ENCODE measurements at regions not wholly inside any gene's neighbourhood (a gene's known extent, or its start where the extent isn't known, plus 50 kb on each side); places are given as distances from the start of the nearest gene placed in this dataset.
"Not testable (repeated sequence)": the region's sequence is repeated elsewhere in the genome, so short reads cannot be mapped to it uniquely, and the experiment has no call there.

- TF ChIP-seq CTCF (conservative IDR thresholded peaks at IDR 0.05) (no peak), ZFX (IDR thresholded peaks at IDR 0.05) (no peak)
Observed at GRCh38 chr16:88306411-88306810, 76.3 kb upstream of the ZNF469 start.

GRCh38 chr16:88306860-88307545 lies 75.8 kb upstream of the ZNF469 start:
- TF ChIP-seq ZFX (IDR thresholded peaks at IDR 0.05) (no peak), CTCF (conservative IDR thresholded peaks at IDR 0.05) (no peak)
- H3K27ac ChIP-seq: no peak overlapping the region

More at GRCh38 chr16:88306411-88306810, 76.3 kb upstream of the ZNF469 start:
- no peak overlapping the region for H3K27ac ChIP-seq

GRCh38 chr16:88308441-88309173 lies 74.2 kb upstream of the ZNF469 start:
- TF ChIP-seq ZFX (IDR thresholded peaks at IDR 0.05): no peak
- TF ChIP-seq CTCF (conservative IDR thresholded peaks at IDR 0.05): no peak
- no peak overlapping the region for H3K27ac ChIP-seq

GRCh38 chr16:88309174-88309907 lies 73.4 kb upstream of the ZNF469 start:
- no peak overlapping the region for H3K27ac ChIP-seq
- TF ChIP-seq CTCF (conservative IDR thresholded peaks at IDR 0.05): no peak
- TF ChIP-seq ZFX (IDR thresholded peaks at IDR 0.05): no peak

GRCh38 chr16:88309908-88310265 lies 72.9 kb upstream of the ZNF469 start:
- H3K27ac ChIP-seq: no peak overlapping the region
- no peak; the same call in 1 of the 2 replicates for TF ChIP-seq CTCF (conservative IDR thresholded peaks at IDR 0.05)
- no peak for TF ChIP-seq ZFX (IDR thresholded peaks at IDR 0.05)

GRCh38 chr16:88310796-88311605 lies 71.8 kb upstream of the ZNF469 start:
- no peak overlapping the region for H3K27ac ChIP-seq
- TF ChIP-seq ZFX (IDR thresholded peaks at IDR 0.05) (no peak), CTCF (conservative IDR thresholded peaks at IDR 0.05) (no peak)

GRCh38 chr16:88311860-88312259 lies 70.9 kb upstream of the ZNF469 start:
- not testable (repeated sequence) for H3K27ac ChIP-seq
